PC-9 (cell line): ENCODE measurements at regions not wholly inside any gene's neighbourhood (a gene's known extent, or its start where the extent isn't known, plus 50 kb on each side); places are given as distances from the start of the nearest gene placed in this dataset.

Source experiments
- BruUV-seq: library from RNA; stranded (reverse); fragments of 400-500 nt; replicated peaks from 2 replicates; lab custom pipeline; 2021; lab: Mats Ljungman, UMichigan
- CTCF ChIA-PET: fragments of 300-600 bp; sonication (Branson Sonifier 250); formaldehyde crosslinking; loops from one replicate; lab custom pipeline; 2022; ENCODE audit warnings: antibody characterized with exemption; lab: Charles Lee
- POLR2A ChIA-PET: fragments of 300-600 bp; sonication (Branson Sonifier 250); formaldehyde crosslinking; loops from one replicate; lab custom pipeline; 2022; ENCODE audit warnings: antibody characterized with exemption; ENCODE audit not compliant: unreplicated experiment; lab: Charles Lee
- DNase-seq, 2 experiments: peaks; one replicate each; pipeline versions ENCODE4 v3.0.0 to v3.0.0-alpha.2; 2015 to 2022; ENCODE audit warnings: mixed read lengths in 1 of 2
- H2AFZ ChIP-seq: fragments of 200-600 bp; sonication (generic); 2 replicates; pipeline ENCODE4 v1.8.1; 2017; ENCODE audit warnings: antibody characterized with exemption
- H3F3A ChIP-seq: fragments of 200-600 bp; sonication (generic); 2 replicates; pipeline ENCODE4 v1.8.1; 2017; ENCODE audit warnings: antibody characterized with exemption, mild to moderate bottlenecking, low read depth; ENCODE audit not compliant: insufficient read depth
- H3K27ac ChIP-seq: fragments of 200-600 bp; sonication (generic); 2 replicates; pipeline ENCODE4 v1.6.1; 2016; ENCODE audit warnings: mixed run types
- H3K27me3 ChIP-seq: fragments of 200-600 bp; sonication (generic); 2 replicates; pipeline ENCODE4 v1.6.1; 2016; ENCODE audit warnings: low read depth, mixed run types; ENCODE audit not compliant: insufficient read depth
- H3K36me3 ChIP-seq: fragments of 200-600 bp; sonication (generic); 2 replicates; pipeline ENCODE4 v1.6.1; 2016; ENCODE audit warnings: low read depth, mixed run types
- H3K4me1 ChIP-seq: fragments of 200-600 bp; sonication (generic); replicated peaks from 2 replicates; pipeline ENCODE4 v1.6.1; 2016; ENCODE audit warnings: mixed run types; ENCODE audit not compliant: insufficient read depth
- H3K4me2 ChIP-seq: fragments of 200-600 bp; sonication (generic); 2 replicates; pipeline ENCODE4 v1.6.1; 2017; ENCODE audit warnings: mixed run types
- H3K4me3 ChIP-seq: fragments of 200-600 bp; sonication (generic); 2 replicates; pipeline ENCODE4 v1.6.1; 2016; ENCODE audit warnings: mixed run types
- H3K79me2 ChIP-seq: fragments of 200-600 bp; sonication (generic); 2 replicates; pipeline ENCODE4 v1.6.1; 2017; ENCODE audit warnings: low read depth, mixed run types
- H3K9me2 ChIP-seq: fragments of 200-600 bp; sonication (generic); 2 replicates; pipeline ENCODE4 v1.8.1; 2017; ENCODE audit warnings: mild to moderate bottlenecking; ENCODE audit not compliant: insufficient read depth
- H3K9me3 ChIP-seq: fragments of 200-600 bp; sonication (generic); 2 replicates; pipeline ENCODE4 v1.8.1; 2016; ENCODE audit warnings: low read depth; ENCODE audit not compliant: insufficient read depth
- H4K20me1 ChIP-seq: fragments of 200-600 bp; sonication (generic); 2 replicates; pipeline ENCODE4 v1.8.1; 2017; ENCODE audit not compliant: insufficient read depth
- CTCF ChIP-seq: fragments of 200-600 bp; sonication (generic); conservative IDR thresholded peaks from 2 replicates; pipeline ENCODE4 v1.6.1; 2017; ENCODE audit warnings: mixed run types, antibody characterized with exemption, mild to moderate bottlenecking, moderate library complexity
- EZH2 ChIP-seq: fragments of 200-600 bp; sonication (generic); IDR thresholded peaks from 2 replicates; pipeline ENCODE4 v1.8.0; 2017; ENCODE audit warnings: antibody characterized with exemption, low read depth
- intact Hi-C: fragments of 100-400 bp; cut with micrococcal nuclease; formaldehyde crosslinking; loops from one replicate; pipeline ENCODE4 v1.10.0; 2022; ENCODE audit not compliant: unreplicated experiment

DNA sequence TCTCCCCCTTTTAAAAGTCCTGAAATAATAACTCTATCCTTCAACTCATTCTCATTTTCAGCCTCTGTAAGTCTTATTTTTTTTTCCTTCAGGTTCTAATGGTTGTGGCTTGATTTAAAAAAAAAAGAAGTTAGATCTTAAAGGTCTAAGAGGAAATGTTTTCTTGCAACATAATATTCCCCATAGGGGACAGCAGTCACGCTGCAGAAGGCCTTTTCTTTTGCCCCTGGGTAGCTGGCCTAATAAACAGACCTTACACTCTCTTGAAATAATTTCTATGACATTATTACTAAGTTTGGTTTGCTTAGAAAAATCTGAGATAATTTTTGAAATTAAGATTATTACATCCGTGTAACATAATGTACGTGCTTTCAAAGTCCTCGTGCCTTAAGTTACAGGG lies 564.1 kb upstream of the SPANXN1 start:
- H4K20me1 ChIP-seq: no peaks in the 10 kb centered on the region
- H3K79me2 ChIP-seq: no peaks in the 10 kb centered on the region
- TF ChIP-seq CTCF: no peak
- no peak for TF ChIP-seq EZH2
- H3K4me1 ChIP-seq: no peaks in the 10 kb centered on the region
- no peak for DNase-seq
- CTCF ChIA-PET: no interaction called here
- no peaks in the 10 kb centered on the region for H3K27me3 ChIP-seq
- H2AFZ ChIP-seq: no peak overlapping the region
- H3K27ac ChIP-seq: no peak overlapping the region
- no peak overlapping the region for H3K4me3 ChIP-seq
- H3K4me2 ChIP-seq: no peak overlapping the region
- H3K9me2 ChIP-seq: no peaks in the 10 kb centered on the region
- no peaks in the 10 kb centered on the region for H3K9me3 ChIP-seq
- H3K36me3 ChIP-seq: no peaks in the 10 kb centered on the region
- BruUV-seq: no TSS peak
- POLR2A ChIA-PET: no interaction called here
- H3F3A ChIP-seq: no peaks in the 10 kb centered on the region
- intact Hi-C loops: no loop called here

DNA sequence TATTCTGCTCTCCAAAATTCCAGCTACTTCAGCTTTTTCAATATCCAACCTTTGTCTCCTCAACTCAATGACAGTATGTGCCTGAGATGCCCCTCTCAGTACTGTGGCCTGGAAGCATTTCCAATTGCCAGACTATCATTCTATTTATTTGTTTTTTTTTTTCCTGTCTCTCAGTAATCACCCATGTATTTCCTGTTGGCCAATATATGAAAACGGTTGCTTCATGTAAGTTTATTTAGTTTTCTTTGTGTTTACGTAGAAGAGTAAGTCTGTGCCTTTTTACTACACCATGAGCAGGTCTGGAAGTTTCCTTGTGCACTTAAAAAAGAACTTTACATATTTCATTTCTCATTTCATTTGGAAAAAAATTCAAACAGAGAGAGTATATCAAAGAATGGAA lies 537.5 kb upstream of the SPANXN1 start:
- BruUV-seq: no TSS peak
- no peaks in the 10 kb centered on the region for H3K9me3 ChIP-seq

DNA sequence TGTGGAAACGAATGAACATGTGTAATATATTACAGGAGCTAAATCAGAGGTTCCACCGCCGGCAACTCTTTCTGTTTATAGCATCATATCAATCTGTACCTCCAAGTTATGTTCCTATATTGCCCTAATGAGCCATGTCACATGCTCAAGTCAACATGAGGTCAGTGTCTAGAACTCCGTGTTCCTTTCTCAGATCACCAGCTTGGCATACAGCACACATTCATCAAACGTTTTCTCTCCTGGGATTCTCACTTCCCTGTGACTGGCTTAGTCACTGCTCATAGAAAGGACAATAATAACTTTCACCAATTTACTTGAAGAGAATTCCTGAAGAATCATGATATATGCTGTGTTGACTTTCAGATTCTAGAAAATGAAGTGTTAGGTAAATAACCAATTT lies 532.0 kb upstream of the SPANXN1 start:
- no peak overlapping the region for H3K4me2 ChIP-seq
- no peak overlapping the region for H2AFZ ChIP-seq
- no peaks in the 10 kb centered on the region for H3K9me3 ChIP-seq
- no peaks in the 10 kb centered on the region for H3F3A ChIP-seq
- TF ChIP-seq CTCF: no peak
- no peaks in the 10 kb centered on the region for H3K36me3 ChIP-seq
- H3K4me3 ChIP-seq: no peak overlapping the region
- CTCF ChIA-PET: no interaction called here
- BruUV-seq: no TSS peak
- no peaks in the 10 kb centered on the region for H3K79me2 ChIP-seq
- intact Hi-C loops: no loop called here
- POLR2A ChIA-PET: no interaction called here
- no peak overlapping the region for H3K27ac ChIP-seq
- H3K9me2 ChIP-seq: no peaks in the 10 kb centered on the region
- H4K20me1 ChIP-seq: no peaks in the 10 kb centered on the region
- H3K27me3 ChIP-seq: no peaks in the 10 kb centered on the region
- no peaks in the 10 kb centered on the region for H3K4me1 ChIP-seq
- DNase-seq: no peak

More for the DNA sequence above, 537.5 kb upstream of the SPANXN1 start:
- no peak for DNase-seq
- Histone ChIP-seq H3K27ac (no peak overlapping the region), H3F3A (no peaks in the 10 kb centered on the region), H3K4me3 (no peak overlapping the region), H3K79me2 (no peaks in the 10 kb centered on the region), H2AFZ (no peak overlapping the region), H4K20me1 (no peaks in the 10 kb centered on the region), H3K4me2 (no peak overlapping the region), H3K4me1 (no peaks in the 10 kb centered on the region), H3K36me3 (no peaks in the 10 kb centered on the region), H3K27me3 (no peaks in the 10 kb centered on the region), H3K9me2 (no peaks in the 10 kb centered on the region)
- ChIA-PET POLR2A (no interaction called here), CTCF (no interaction called here)
- intact Hi-C loops: no loop called here
- no peak for TF ChIP-seq EZH2
- TF ChIP-seq CTCF: no peak
